Liver (tissue), 2 donors: ENCODE measurements at regions not wholly inside any gene's neighbourhood (a gene's known extent, or its start where the extent isn't known, plus 50 kb on each side); places are given as distances from the start of the nearest gene placed in this dataset.

Experiments
- MAX ChIP-seq: IDR thresholded peaks from 2 replicates; pipeline ENCODE4 v1.6.1; 2016; ENCODE audit warnings: antibody characterized with exemption
- TF ChIP-seq, protein P1 (sequence below): fragments of 150-350 bp; IDR thresholded peaks from 2 replicates; pipeline ENCODE4 v1.5.1; 2017; ENCODE audit warnings: improper control_type of control experiment, low read depth, low read length; ENCODE audit not compliant: missing input control
- donor health status: healthy.

DNA sequence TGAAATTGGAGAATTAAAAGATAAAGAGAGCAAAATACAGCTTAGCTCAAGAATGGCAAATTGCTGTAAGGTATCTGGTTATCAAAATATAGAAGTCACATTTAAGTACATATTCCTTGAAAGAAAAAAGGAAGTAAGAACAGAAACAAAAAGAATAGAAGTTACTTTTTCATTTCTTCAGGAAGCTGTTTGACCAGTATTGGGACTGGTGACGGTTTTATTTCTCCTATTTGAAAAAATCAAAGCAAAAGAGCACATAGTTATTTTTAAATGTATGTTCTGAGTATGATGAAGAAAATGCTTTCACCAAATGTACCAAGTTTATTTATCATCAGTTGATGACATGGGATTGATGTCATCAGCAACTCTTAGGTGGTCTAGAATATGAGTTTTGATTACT lies 83.1 kb upstream of the OXGR1 start:
- TF ChIP-seq, protein P1, sequence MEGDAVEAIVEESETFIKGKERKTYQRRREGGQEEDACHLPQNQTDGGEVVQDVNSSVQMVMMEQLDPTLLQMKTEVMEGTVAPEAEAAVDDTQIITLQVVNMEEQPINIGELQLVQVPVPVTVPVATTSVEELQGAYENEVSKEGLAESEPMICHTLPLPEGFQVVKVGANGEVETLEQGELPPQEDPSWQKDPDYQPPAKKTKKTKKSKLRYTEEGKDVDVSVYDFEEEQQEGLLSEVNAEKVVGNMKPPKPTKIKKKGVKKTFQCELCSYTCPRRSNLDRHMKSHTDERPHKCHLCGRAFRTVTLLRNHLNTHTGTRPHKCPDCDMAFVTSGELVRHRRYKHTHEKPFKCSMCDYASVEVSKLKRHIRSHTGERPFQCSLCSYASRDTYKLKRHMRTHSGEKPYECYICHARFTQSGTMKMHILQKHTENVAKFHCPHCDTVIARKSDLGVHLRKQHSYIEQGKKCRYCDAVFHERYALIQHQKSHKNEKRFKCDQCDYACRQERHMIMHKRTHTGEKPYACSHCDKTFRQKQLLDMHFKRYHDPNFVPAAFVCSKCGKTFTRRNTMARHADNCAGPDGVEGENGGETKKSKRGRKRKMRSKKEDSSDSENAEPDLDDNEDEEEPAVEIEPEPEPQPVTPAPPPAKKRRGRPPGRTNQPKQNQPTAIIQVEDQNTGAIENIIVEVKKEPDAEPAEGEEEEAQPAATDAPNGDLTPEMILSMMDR, result no peak
- TF ChIP-seq MAX, result no peak
